HG03060 (cell line): ENCODE measurements at regions not wholly inside any gene's neighbourhood (a gene's known extent, or its start where the extent isn't known, plus 50 kb on each side); places are given as distances from the start of the nearest gene placed in this dataset.

Experiments
- ATAC-seq: cut with Tn5 transposase; IDR thresholded peaks from one replicate; pipeline ENCODE4 v1.9.1; 2021; ENCODE audit warnings: low read depth, moderate number of reproducible peaks; ENCODE audit not compliant: unreplicated experiment

GRCh38 chr18:54716586-54716985 is 111.7 kb upstream of the RAB27B start:
- no peak for ATAC-seq

- peak; percentile 52 for ATAC-seq
Observed at GRCh38 chr18:54717673-54718407, 110.4 kb upstream of the RAB27B start.

GRCh38 chr18:54718408-54718773 is 109.9 kb upstream of the RAB27B start:
- ATAC-seq, result no peak

- ATAC-seq, result no peak
Observed at GRCh38 chr18:54720620-54721019, 107.7 kb upstream of the RAB27B start.

- ATAC-seq, result no peak
Observed at GRCh38 chr18:54726143-54726542, 102.1 kb upstream of the RAB27B start.

- ATAC-seq, result no peak
Observed at GRCh38 chr18:54734059-54734458, 94.2 kb upstream of the RAB27B start.

- ATAC-seq, result no peak
Observed at GRCh38 chr18:54736981-54737380, 91.3 kb upstream of the RAB27B start.

- ATAC-seq, result no peak
Observed at GRCh38 chr18:54737986-54738385, 90.3 kb upstream of the RAB27B start.

GRCh38 chr18:54739476-54739875 is 88.8 kb upstream of the RAB27B start:
- ATAC-seq, result no peak

- ATAC-seq, result no peak
Observed at GRCh38 chr18:54740136-54740846, 88.0 kb upstream of the RAB27B start.

GRCh38 chr18:54742120-54742519 is 86.2 kb upstream of the RAB27B start:
- ATAC-seq, result no peak

- no peak for ATAC-seq
Observed at GRCh38 chr18:54742659-54743604, 85.3 kb upstream of the RAB27B start.

GRCh38 chr18:54743605-54743995 is 84.7 kb upstream of the RAB27B start:
- ATAC-seq, result no peak

- no peak for ATAC-seq
Observed at GRCh38 chr18:54749291-54749690, 79.0 kb upstream of the RAB27B start.

GRCh38 chr18:54750350-54750749 is 77.9 kb upstream of the RAB27B start:
- ATAC-seq, result no peak

- ATAC-seq, result no peak
Observed at GRCh38 chr18:54752185-54752584, 76.1 kb upstream of the RAB27B start.

- ATAC-seq, result no peak
Observed at GRCh38 chr18:54755456-54755855, 72.8 kb upstream of the RAB27B start.

- ATAC-seq, result no peak
Observed at GRCh38 chr18:54762386-54762785, 65.9 kb upstream of the RAB27B start.

GRCh38 chr18:54764786-54765185 is 63.5 kb upstream of the RAB27B start:
- no peak for ATAC-seq

- no peak for ATAC-seq
Observed at GRCh38 chr18:54765636-54766375, 62.5 kb upstream of the RAB27B start.
